ENCODE measurements at regions not wholly inside any gene's neighbourhood (a gene's known extent, or its start where the extent isn't known, plus 50 kb on each side); places are given as distances from the start of the nearest gene placed in this dataset.
A peak's percentile ranks its signal among the peaks of the same experiment; 100 is the strongest.

DNA sequence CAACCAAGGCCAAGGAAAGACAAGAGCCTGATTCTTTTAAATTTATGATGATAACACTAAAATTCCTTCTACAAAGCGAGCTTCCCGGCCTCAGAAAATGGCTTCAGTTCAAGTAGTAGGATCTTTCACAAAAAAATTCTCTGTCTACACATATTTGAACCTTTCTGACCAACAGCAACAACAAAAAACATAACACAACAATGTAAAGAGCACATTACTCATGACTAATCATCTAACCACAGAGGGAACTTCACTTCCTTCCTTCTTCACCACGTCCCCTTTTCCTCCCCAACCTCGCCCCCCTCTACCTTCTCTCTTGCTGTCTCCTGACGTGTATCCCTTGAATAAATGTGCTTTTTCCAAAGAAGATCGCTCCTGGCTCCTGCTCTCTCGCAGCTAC is 228.2 kb downstream of the MYLK4 start:
- Histone ChIP-seq H3K4me3 (ENCODE audit: low read length) (no peak overlapping the region), H3K36me3 (ENCODE audit: control insufficient read depth, insufficient read depth, low read length) (no peaks in the 10 kb centered on the region), H3K4me1 (ENCODE audit: control insufficient read depth, insufficient read depth, low read length) (no peaks in the 10 kb centered on the region), H3K9me3 (replicated peaks; ENCODE audit: control insufficient read depth, low read depth, low read length) (peaks cover 8% of the 10 kb centered on the region), H3K27ac (ENCODE audit: low read length) (no peak overlapping the region), H3K27me3 (ENCODE audit: control insufficient read depth, insufficient read depth, low read length) (no peaks in the 10 kb centered on the region)
- WGBS (ENCODE audit: insufficient coverage), result 0% methylated on average over 1 of the region's 7 CpGs
- no peak for DNase-seq

DNA sequence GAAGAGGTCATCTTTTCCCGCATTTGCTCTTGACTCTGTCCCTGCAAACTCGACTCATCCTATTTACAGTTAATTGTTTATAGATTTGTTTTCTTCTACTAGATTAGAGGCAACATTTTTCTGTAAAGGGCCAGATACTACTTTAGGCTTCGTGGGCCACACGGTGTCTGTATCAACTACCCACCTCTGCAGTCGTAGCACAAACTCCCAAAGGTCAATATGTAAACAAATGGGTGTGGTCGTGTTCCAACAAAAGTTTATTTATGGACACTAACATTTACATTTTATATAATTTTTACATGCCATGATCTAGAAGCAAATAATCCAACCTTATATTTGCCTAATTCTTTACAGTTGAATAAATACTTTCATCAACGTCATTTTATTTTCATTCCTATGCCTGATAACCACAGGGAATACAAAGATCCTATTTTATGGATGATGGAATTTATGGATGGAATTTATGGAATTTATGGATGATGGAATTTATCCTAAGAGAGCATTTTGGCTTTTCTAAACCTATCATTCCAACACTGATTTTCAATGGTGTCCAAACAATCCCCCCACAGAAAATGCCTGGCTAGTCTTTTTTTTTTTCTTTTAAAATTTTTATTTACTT is 232.8 kb downstream of the MYLK4 start:
- no peak overlapping the region for H3K4me3 ChIP-seq (ENCODE audit: low read length)
- no peak for DNase-seq
- H3K27ac ChIP-seq (ENCODE audit: low read length), result no peak overlapping the region
- H3K4me1 ChIP-seq (ENCODE audit: control insufficient read depth, insufficient read depth, low read length), result no peaks in the 10 kb centered on the region
- no peaks in the 10 kb centered on the region for H3K36me3 ChIP-seq (ENCODE audit: control insufficient read depth, insufficient read depth, low read length)
- peaks cover 4% of the 10 kb centered on the region for H3K9me3 ChIP-seq (replicated peaks; ENCODE audit: control insufficient read depth, low read depth, low read length)
- no peaks in the 10 kb centered on the region for H3K27me3 ChIP-seq (ENCODE audit: control insufficient read depth, insufficient read depth, low read length)
- WGBS (ENCODE audit: insufficient coverage), result no CpG with 5 or more reads among the region's 7 CpGs

DNA sequence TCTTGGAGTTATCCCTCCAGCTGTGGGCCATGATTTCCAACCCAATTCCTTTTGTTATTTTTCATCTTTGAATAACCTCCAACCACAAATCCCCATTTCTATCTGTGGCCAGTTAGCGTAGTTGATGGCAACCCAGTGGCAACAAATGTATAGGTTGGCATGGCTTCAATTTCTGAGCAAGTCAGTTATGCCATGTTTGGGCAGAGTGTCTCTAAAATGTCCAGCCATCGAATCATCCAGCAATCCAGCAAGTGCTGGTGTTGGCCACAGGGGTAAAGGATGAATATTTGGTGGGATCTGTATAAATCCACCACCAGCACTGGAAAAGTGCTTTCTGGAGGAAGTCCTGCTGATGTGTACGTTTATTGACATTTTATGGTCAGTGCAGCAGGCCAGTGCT is 233.3 kb downstream of the MYLK4 start:
- no peaks in the 10 kb centered on the region for H3K4me1 ChIP-seq (ENCODE audit: control insufficient read depth, insufficient read depth, low read length)
- no peaks in the 10 kb centered on the region for H3K36me3 ChIP-seq (ENCODE audit: control insufficient read depth, insufficient read depth, low read length)
- DNase-seq, result no peak
- 100% methylated on average over 2 of the region's 3 CpGs for WGBS (ENCODE audit: insufficient coverage)
- no peaks in the 10 kb centered on the region for H3K27me3 ChIP-seq (ENCODE audit: control insufficient read depth, insufficient read depth, low read length)
- no peak overlapping the region for H3K27ac ChIP-seq (ENCODE audit: low read length)
- peaks cover 4% of the 10 kb centered on the region for H3K9me3 ChIP-seq (replicated peaks; ENCODE audit: control insufficient read depth, low read depth, low read length)
- no peak overlapping the region for H3K4me3 ChIP-seq (ENCODE audit: low read length)

DNA sequence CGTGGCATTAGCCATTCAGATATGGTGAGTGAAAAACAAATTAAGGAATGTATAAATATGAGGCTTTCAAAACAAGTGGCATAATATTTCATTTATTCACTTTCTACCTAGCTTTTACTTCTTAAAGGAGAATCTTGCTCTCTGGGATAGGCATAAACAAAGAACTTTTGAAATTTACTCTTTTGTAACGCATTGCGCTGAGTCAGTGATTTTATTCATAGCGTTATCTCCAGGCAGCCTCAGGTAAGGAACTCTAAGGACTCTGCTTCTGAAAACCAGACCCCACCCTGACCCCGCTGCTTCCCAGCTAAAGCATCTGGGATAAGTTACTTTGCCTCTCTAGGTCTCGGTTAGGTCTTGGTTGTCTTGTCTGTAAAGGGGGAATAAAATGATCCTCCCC is 234.7 kb downstream of the MYLK4 start:
- Histone ChIP-seq H3K9me3 (replicated peaks; ENCODE audit: control insufficient read depth, low read depth, low read length) (peaks cover 4% of the 10 kb centered on the region), H3K36me3 (ENCODE audit: control insufficient read depth, insufficient read depth, low read length) (no peaks in the 10 kb centered on the region), H3K4me3 (ENCODE audit: low read length) (no peak overlapping the region), H3K4me1 (ENCODE audit: control insufficient read depth, insufficient read depth, low read length) (no peaks in the 10 kb centered on the region), H3K27me3 (ENCODE audit: control insufficient read depth, insufficient read depth, low read length) (no peaks in the 10 kb centered on the region), H3K27ac (ENCODE audit: low read length) (no peak overlapping the region)
- DNase-seq, result no peak
- WGBS (ENCODE audit: insufficient coverage), result 60% methylated on average over 1 of the region's 6 CpGs

DNA sequence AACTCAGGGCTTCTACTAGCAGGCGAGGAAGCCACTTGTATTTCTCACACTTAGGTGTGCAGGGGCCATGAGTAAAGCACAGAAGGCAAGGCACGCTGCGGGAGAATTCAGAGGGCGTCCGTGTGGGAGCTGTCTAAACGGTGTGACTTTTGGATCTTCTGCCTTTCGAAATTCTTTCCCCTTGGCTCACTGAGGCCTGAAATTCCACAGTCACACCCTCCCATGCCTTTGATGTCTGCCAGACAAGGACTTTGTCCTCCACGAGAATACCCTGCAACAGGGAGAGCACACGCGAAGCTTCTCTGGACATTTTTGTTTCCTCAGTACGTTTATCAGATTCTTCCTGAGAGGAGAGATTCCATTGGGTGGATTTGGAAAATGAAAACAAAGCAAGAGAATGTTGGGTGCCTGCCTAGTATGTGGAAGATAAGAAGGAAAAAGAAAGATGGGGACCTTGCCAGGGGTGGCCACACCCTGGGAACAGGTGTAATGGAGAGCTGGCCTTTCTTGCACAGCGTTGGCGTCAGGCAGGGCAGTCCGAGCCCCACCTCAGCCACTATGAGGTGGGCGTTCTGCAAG is 235.7 kb downstream of the MYLK4 start:
- H3K36me3 ChIP-seq (ENCODE audit: control insufficient read depth, insufficient read depth, low read length), result no peaks in the 10 kb centered on the region
- WGBS (ENCODE audit: insufficient coverage), result 75% methylated on average over 13 of the region's 15 CpGs
- H3K9me3 ChIP-seq (replicated peaks; ENCODE audit: control insufficient read depth, low read depth, low read length), result peaks cover 4% of the 10 kb centered on the region
- no peaks in the 10 kb centered on the region for H3K4me1 ChIP-seq (ENCODE audit: control insufficient read depth, insufficient read depth, low read length)
- no peaks in the 10 kb centered on the region for H3K27me3 ChIP-seq (ENCODE audit: control insufficient read depth, insufficient read depth, low read length)
- H3K4me3 ChIP-seq (ENCODE audit: low read length), result no peak overlapping the region
- DNase-seq, result no peak
- no peak overlapping the region for H3K27ac ChIP-seq (ENCODE audit: low read length)

DNA sequence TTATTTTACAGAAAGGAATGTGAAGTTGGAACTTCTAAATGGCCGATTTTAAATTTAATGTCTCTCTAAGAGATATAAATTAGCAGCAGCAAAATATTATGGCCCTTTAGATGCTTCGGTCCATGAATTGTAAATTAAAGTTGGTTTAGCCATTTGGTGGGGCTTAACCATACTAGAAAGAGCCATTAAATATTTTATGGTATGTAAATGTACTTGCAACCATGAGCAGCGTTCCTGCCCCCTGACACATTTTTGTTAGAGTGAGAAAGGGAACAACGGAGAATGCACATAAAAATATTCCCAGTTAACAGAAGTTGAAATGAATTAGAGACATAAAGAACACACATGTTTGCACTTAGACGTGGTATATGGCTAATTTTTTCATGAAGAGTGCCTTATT is 237.9 kb downstream of the MYLK4 start:
- no peak overlapping the region for H3K4me3 ChIP-seq (ENCODE audit: low read length)
- no CpG with 5 or more reads among the region's 5 CpGs for WGBS (ENCODE audit: insufficient coverage)
- H3K9me3 ChIP-seq (replicated peaks; ENCODE audit: control insufficient read depth, low read depth, low read length), result no peaks in the 10 kb centered on the region
- no peaks in the 10 kb centered on the region for H3K4me1 ChIP-seq (ENCODE audit: control insufficient read depth, insufficient read depth, low read length)
- no peaks in the 10 kb centered on the region for H3K36me3 ChIP-seq (ENCODE audit: control insufficient read depth, insufficient read depth, low read length)
- no peaks in the 10 kb centered on the region for H3K27me3 ChIP-seq (ENCODE audit: control insufficient read depth, insufficient read depth, low read length)
- H3K27ac ChIP-seq (ENCODE audit: low read length), result no peak overlapping the region
- DNase-seq, result no peak

- Histone ChIP-seq H3K27me3 (ENCODE audit: control insufficient read depth, insufficient read depth, low read length) (no peaks in the 10 kb centered on the region), H3K36me3 (ENCODE audit: control insufficient read depth, insufficient read depth, low read length) (no peaks in the 10 kb centered on the region), H3K4me1 (ENCODE audit: control insufficient read depth, insufficient read depth, low read length) (peaks cover 3% of the 10 kb centered on the region), H3K27ac (ENCODE audit: low read length) (no peak overlapping the region), H3K9me3 (replicated peaks; ENCODE audit: control insufficient read depth, low read depth, low read length) (no peaks in the 10 kb centered on the region), H3K4me3 (ENCODE audit: low read length) (no peak overlapping the region)
- peak; percentile 47 for DNase-seq
- WGBS (ENCODE audit: insufficient coverage), result 38% methylated on average over 6 of the region's 13 CpGs
These were observed 240.4 kb downstream of the MYLK4 start for GRCh38 chr6:2510316-2510715.

DNA sequence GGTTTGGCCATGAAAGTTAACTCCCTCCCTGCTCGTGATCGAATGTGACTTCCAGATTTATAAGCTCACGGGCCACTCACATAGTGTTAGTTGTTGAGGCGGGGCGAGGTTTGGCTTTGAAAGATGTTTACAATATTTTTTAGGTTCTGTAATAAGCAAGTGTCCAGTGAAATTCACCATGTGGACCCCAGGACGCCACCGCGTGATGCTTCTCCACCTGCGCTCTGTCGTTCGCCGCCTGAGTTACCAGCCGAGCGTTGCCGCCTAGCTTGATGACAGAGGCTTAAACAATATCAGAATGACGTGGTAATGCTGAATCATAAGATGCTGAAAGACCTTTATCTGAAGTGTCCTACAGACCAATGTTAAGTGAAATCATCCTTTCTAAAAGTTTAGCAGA is 241.0 kb downstream of the MYLK4 start:
- peaks cover 3% of the 10 kb centered on the region for H3K4me1 ChIP-seq (ENCODE audit: control insufficient read depth, insufficient read depth, low read length)
- no peaks in the 10 kb centered on the region for H3K27me3 ChIP-seq (ENCODE audit: control insufficient read depth, insufficient read depth, low read length)
- no peak overlapping the region for H3K4me3 ChIP-seq (ENCODE audit: low read length)
- no peaks in the 10 kb centered on the region for H3K36me3 ChIP-seq (ENCODE audit: control insufficient read depth, insufficient read depth, low read length)
- no peak overlapping the region for H3K27ac ChIP-seq (ENCODE audit: low read length)
- 45% methylated on average over 5 of the region's 16 CpGs for WGBS (ENCODE audit: insufficient coverage)
- H3K9me3 ChIP-seq (replicated peaks; ENCODE audit: control insufficient read depth, low read depth, low read length), result no peaks in the 10 kb centered on the region
- peak; percentile 24 for DNase-seq

GRCh38 chr6:2508071-2508470 is 242.7 kb downstream of the MYLK4 start:
- Histone ChIP-seq H3K27ac (ENCODE audit: low read length) (no peak overlapping the region), H3K27me3 (ENCODE audit: control insufficient read depth, insufficient read depth, low read length) (no peaks in the 10 kb centered on the region), H3K9me3 (replicated peaks; ENCODE audit: control insufficient read depth, low read depth, low read length) (no peaks in the 10 kb centered on the region), H3K4me1 (ENCODE audit: control insufficient read depth, insufficient read depth, low read length) (peaks cover 3% of the 10 kb centered on the region), H3K4me3 (ENCODE audit: low read length) (no peak overlapping the region), H3K36me3 (ENCODE audit: control insufficient read depth, insufficient read depth, low read length) (no peaks in the 10 kb centered on the region)
- no peak for DNase-seq
- WGBS (ENCODE audit: insufficient coverage), result 40% methylated on average over 1 of the region's 3 CpGs

GRCh38 chr6:2507521-2508037 is 243.1 kb downstream of the MYLK4 start:
- DNase-seq, result no peak
- no peaks in the 10 kb centered on the region for H3K9me3 ChIP-seq (replicated peaks; ENCODE audit: control insufficient read depth, low read depth, low read length)
- H3K36me3 ChIP-seq (ENCODE audit: control insufficient read depth, insufficient read depth, low read length), result no peaks in the 10 kb centered on the region
- WGBS (ENCODE audit: insufficient coverage), result 92% methylated on average over 2 of the region's 3 CpGs
- no peaks in the 10 kb centered on the region for H3K27me3 ChIP-seq (ENCODE audit: control insufficient read depth, insufficient read depth, low read length)
- peaks cover 3% of the 10 kb centered on the region for H3K4me1 ChIP-seq (ENCODE audit: control insufficient read depth, insufficient read depth, low read length)
- H3K27ac ChIP-seq (ENCODE audit: low read length), result no peak overlapping the region
- no peak overlapping the region for H3K4me3 ChIP-seq (ENCODE audit: low read length)
